Coronary artery (tissue), 2 donors: ENCODE measurements at regions not wholly inside any gene's neighbourhood (a gene's known extent, or its start where the extent isn't known, plus 50 kb on each side); places are given as distances from the start of the nearest gene placed in this dataset.

Experiments used
- DNase-seq: peaks from one replicate; pipeline ENCODE4 v3.0.0-alpha.2; 2017; ENCODE audit warnings: low spot score
- H3K27ac ChIP-seq, 2 donors: fragments of 200-600 bp; sonication (generic); one replicate each; pipeline ENCODE4 v1.5.1; 2016 to 2019
- H3K4me3 ChIP-seq: fragments of 200-600 bp; sonication (generic); 2 replicates; pipeline ENCODE4 v1.5.1; 2016; ENCODE audit warnings: mild to moderate bottlenecking, moderate library complexity
- TF ChIP-seq, protein P1 (sequence below): fragments of 200-600 bp; sonication (generic); IDR thresholded peaks from one replicate; pipeline ENCODE4 v1.5.1; 2019; ENCODE audit warnings: antibody characterized with exemption

DNA sequence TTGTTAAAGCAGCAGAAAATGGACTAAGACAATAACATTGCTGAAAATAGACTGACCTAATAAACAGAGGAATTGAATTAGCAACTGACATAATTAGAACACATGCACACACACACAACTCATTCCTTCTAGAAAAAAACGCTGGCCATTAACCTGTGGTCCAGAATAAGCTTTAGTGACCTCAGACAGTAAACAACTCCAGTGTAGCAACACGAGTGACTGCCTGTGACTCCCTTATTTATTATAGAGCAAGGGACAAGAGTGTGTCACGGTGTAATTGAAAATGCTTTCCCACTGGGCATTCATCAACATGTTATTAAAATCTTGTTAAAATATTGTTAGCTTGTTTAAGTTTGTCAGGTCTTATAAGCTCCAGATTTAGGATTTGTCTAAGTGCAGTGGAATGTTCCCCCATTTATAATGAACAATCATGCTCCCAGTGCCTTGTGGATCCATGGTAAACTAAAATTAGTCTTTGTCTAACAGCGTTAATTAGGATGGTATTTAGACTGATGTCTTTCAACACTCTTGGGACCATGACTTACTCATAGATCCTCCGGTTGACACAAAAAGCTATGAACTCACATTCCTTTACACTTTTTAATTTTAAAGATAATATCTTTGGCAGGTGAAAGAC lies 111.7 kb upstream of the IRS2 start:
- no peak for DNase-seq
- TF ChIP-seq, protein P1, sequence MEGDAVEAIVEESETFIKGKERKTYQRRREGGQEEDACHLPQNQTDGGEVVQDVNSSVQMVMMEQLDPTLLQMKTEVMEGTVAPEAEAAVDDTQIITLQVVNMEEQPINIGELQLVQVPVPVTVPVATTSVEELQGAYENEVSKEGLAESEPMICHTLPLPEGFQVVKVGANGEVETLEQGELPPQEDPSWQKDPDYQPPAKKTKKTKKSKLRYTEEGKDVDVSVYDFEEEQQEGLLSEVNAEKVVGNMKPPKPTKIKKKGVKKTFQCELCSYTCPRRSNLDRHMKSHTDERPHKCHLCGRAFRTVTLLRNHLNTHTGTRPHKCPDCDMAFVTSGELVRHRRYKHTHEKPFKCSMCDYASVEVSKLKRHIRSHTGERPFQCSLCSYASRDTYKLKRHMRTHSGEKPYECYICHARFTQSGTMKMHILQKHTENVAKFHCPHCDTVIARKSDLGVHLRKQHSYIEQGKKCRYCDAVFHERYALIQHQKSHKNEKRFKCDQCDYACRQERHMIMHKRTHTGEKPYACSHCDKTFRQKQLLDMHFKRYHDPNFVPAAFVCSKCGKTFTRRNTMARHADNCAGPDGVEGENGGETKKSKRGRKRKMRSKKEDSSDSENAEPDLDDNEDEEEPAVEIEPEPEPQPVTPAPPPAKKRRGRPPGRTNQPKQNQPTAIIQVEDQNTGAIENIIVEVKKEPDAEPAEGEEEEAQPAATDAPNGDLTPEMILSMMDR, result no peak
- Histone ChIP-seq H3K27ac (no peak overlapping the region), H3K4me3 (no peak overlapping the region)

DNA sequence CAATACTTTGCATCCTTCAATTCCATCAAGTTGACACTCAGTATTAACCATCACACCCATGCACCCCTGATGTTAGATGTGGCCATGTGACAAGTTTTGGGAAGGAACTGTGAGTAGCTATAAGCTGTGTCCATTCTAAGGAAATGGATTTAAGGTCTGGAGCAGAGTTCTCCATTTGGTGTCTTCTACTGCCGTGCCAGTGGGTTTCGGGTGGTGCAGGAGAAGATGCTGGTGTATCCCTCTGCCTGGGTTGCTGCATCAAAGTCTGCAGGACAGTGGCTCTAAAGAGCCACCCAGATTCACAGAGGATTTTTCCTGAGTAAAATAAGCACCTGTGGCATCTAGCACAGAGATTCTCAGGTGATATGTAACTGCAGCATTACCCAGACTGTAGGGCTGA lies 105.7 kb upstream of the IRS2 start:
- no peak for DNase-seq
- TF ChIP-seq, protein P1, result no peak
- Histone ChIP-seq H3K27ac (no peak overlapping the region), H3K4me3 (no peak overlapping the region)

DNA sequence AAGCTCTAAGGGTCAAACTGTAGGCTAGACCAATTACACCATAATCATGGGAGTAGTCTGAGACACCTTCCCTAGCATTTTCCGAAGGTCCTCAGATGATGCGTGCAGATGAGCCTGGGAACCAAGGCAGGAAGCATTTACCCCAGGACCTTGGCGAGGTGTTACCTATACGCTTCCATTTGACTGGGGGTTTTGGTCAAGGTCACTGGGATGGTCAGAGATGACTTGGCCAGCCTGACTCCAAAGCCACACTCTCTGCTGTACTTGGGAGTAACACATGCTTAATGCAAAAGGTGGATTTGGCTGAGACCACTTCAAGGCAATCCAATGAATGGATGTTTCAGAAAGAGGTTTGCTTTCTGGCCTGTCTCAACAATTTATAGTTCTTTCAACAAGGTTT lies 98.9 kb upstream of the IRS2 start:
- TF ChIP-seq, protein P1, result no peak

DNA sequence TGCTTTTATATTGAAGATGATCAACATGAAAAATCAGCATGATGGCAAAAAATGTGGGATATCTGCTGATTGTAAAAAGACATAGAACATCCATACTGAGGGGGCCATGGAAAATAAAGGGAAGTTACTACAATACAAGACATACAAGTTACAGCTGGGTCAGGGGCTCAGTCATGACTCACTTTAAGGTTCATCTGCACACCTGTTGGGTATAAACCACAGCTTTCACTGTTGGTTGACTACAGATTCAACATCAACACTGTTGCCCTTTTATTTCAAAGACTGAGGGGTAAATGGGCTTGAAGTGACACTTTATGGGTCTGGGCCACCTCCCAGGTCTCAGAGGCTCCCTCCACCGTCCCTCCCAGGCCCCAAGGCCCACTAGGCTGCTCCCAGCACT lies 98.1 kb upstream of the IRS2 start:
- Histone ChIP-seq H3K27ac (no peak overlapping the region), H3K4me3 (no peak overlapping the region)
- TF ChIP-seq, protein P1, result no peak
- no peak for DNase-seq

More for the DNA sequence above, 98.9 kb upstream of the IRS2 start:
- no peak for DNase-seq
- H3K4me3 ChIP-seq, result no peak overlapping the region
- H3K27ac ChIP-seq, result no peak overlapping the region

DNA sequence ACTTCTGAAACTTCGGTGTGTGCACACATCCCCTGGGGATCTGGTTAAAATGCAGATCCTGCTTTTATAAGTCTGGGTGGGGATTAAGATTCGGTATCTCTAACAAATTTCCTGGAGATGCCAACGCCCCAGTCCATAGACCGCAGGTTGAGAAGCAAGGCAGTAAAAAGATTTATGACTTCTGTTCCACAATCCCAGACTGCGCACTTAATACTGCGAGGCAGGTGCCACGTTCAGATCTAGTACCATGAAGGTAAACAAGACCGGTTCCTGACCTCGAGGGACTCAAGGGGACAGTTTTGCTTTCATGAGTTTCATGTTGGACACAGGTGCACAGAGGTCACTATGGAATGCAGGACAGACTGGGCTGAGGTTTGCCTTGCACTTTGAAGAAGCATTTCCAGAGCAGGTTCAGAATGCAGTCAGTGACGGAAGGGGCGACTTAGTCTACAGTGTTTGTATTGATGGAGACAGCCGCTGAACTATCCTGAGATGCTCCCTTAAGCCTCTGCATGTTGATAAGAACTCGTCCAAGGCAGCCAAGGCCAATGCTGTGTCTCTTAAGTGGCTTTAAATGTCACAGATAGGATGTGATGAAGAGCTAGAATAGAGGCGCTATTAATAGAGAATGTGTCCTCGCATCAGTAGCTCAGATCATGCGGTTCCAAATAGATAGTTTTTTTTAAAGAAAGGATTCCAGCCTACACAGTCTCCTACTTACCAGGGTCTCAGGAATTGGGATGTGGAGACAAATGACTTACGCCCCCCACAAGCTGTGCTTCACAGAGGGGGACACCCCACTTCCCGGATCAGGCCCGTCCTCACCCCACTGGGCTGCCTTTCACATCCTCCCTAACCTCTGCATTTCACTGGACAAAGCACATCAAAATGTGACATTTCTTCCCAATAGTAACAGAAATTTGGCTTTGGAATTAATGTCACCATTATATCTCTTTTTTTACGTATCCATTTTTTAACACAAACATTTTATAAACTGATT lies 97.1 kb upstream of the IRS2 start:
- TF ChIP-seq, protein P1, result no peak
- no peak overlapping the region for H3K27ac ChIP-seq
- DNase-seq, result no peak

DNA sequence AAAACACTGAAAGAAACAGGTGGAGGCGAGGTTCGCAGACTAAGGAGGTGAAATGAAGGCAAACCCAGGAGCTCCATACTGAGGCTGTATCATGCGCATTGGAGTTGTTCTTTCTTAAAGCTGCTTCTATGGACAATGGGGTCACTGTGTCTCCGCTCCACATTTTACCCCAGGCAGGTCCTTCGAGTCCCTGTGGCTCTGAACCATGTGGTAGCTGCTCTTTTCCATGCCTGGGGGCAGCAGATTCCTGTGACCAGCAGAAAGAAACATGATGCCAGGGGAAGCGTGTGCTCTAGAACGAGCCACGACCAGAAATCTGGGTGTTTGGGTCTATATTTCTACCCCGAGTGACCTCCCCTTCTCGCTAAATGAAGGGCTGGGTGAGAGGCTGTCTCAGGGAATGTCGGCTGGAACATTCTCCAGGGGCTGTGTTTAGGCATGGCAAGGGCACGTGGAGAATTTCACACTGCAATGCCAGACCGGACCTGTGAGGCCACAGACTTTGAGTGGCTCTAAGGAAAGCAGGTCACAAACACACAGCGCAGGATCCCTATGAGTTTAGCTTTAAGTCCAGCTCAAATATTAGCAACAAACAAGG lies 95.7 kb upstream of the IRS2 start:
- DNase-seq, result no peak
- TF ChIP-seq, protein P1, result no peak
- Histone ChIP-seq H3K4me3 (no peak overlapping the region), H3K27ac (no peak overlapping the region)

More for the DNA sequence above, 97.1 kb upstream of the IRS2 start:
- no peak overlapping the region for H3K4me3 ChIP-seq
